ENCODE measurements at regions not wholly inside any gene's neighbourhood (a gene's known extent, or its start where the extent isn't known, plus 50 kb on each side); places are given as distances from the start of the nearest gene placed in this dataset.

GRCh38 chrX:9141496-9141895 is 107.6 kb upstream of the FAM9B start:
- no peak for ATAC-seq
- TF ChIP-seq CREB5 (CRISPR knock-in tag; IDR thresholded peaks at IDR 0.05; ENCODE audit: low read depth) = no peak
- no peak for TF ChIP-seq SNAI2 (CRISPR knock-in tag; IDR thresholded peaks at IDR 0.05)

- TF ChIP-seq, protein P1, sequence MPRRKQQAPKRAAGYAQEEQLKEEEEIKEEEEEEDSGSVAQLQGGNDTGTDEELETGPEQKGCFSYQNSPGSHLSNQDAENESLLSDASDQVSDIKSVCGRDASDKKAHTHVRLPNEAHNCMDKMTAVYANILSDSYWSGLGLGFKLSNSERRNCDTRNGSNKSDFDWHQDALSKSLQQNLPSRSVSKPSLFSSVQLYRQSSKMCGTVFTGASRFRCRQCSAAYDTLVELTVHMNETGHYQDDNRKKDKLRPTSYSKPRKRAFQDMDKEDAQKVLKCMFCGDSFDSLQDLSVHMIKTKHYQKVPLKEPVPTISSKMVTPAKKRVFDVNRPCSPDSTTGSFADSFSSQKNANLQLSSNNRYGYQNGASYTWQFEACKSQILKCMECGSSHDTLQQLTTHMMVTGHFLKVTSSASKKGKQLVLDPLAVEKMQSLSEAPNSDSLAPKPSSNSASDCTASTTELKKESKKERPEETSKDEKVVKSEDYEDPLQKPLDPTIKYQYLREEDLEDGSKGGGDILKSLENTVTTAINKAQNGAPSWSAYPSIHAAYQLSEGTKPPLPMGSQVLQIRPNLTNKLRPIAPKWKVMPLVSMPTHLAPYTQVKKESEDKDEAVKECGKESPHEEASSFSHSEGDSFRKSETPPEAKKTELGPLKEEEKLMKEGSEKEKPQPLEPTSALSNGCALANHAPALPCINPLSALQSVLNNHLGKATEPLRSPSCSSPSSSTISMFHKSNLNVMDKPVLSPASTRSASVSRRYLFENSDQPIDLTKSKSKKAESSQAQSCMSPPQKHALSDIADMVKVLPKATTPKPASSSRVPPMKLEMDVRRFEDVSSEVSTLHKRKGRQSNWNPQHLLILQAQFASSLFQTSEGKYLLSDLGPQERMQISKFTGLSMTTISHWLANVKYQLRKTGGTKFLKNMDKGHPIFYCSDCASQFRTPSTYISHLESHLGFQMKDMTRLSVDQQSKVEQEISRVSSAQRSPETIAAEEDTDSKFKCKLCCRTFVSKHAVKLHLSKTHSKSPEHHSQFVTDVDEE (CRISPR knock-in tag; IDR thresholded peaks at IDR 0.05) = no peak
- TF ChIP-seq ZFP30 (CRISPR knock-in tag; IDR thresholded peaks at IDR 0.05) (no peak), ZC3H10 (CRISPR knock-in tag; IDR thresholded peaks at IDR 0.05) (no peak)
- no peak for ATAC-seq
These were observed 110.8 kb upstream of the FAM9B start for GRCh38 chrX:9144701-9145241.

GRCh38 chrX:9146657-9147056 is 112.7 kb upstream of the FAM9B start:
- TF ChIP-seq RARB (CRISPR knock-in tag; IDR thresholded peaks at IDR 0.05) (no peak), TCF4 (CRISPR knock-in tag; IDR thresholded peaks at IDR 0.05; ENCODE audit: borderline replicate concordance) (no peak), ARNTL (CRISPR knock-in tag; IDR thresholded peaks at IDR 0.05; ENCODE audit: borderline replicate concordance, low read depth) (no peak), ZFP3 (CRISPR knock-in tag; IDR thresholded peaks at IDR 0.05) (no peak), CSRNP3 (CRISPR knock-in tag; IDR thresholded peaks at IDR 0.05) (no peak), CREB5 (CRISPR knock-in tag; IDR thresholded peaks at IDR 0.05; ENCODE audit: low read depth) (no peak), ZFP30 (CRISPR knock-in tag; IDR thresholded peaks at IDR 0.05) (no peak), ESRRG (CRISPR knock-in tag; IDR thresholded peaks at IDR 0.05) (no peak), ZC3H10 (CRISPR knock-in tag; IDR thresholded peaks at IDR 0.05) (no peak), ZNF8 (CRISPR knock-in tag; IDR thresholded peaks at IDR 0.05) (no peak), ZNF70 (CRISPR knock-in tag; IDR thresholded peaks at IDR 0.05) (no peak), PPARA (CRISPR knock-in tag; IDR thresholded peaks at IDR 0.05; ENCODE audit: borderline replicate concordance) (no peak), CSDC2 (CRISPR knock-in tag; IDR thresholded peaks at IDR 0.05) (no peak), BACH2 (CRISPR knock-in tag; IDR thresholded peaks at IDR 0.05; ENCODE audit: borderline replicate concordance) (no peak), GLIS3 (CRISPR knock-in tag; IDR thresholded peaks at IDR 0.05) (no peak), ZNF565 (CRISPR knock-in tag; conservative IDR thresholded peaks at IDR 0.05; ENCODE audit: low read depth) (no peak), TOX (CRISPR knock-in tag; IDR thresholded peaks at IDR 0.05; ENCODE audit: borderline replicate concordance) (no peak)
- TF ChIP-seq, protein P2, sequence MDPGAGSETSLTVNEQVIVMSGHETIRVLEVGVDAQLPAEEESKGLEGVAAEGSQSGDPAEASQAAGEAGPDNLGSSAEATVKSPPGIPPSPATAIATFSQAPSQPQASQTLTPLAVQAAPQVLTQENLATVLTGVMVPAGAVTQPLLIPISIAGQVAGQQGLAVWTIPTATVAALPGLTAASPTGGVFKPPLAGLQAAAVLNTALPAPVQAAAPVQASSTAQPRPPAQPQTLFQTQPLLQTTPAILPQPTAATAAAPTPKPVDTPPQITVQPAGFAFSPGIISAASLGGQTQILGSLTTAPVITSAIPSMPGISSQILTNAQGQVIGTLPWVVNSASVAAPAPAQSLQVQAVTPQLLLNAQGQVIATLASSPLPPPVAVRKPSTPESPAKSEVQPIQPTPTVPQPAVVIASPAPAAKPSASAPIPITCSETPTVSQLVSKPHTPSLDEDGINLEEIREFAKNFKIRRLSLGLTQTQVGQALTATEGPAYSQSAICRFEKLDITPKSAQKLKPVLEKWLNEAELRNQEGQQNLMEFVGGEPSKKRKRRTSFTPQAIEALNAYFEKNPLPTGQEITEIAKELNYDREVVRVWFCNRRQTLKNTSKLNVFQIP (CRISPR knock-in tag; IDR thresholded peaks at IDR 0.05; ENCODE audit: borderline replicate concordance, low read depth) = no peak
- TF ChIP-seq, protein P3, sequence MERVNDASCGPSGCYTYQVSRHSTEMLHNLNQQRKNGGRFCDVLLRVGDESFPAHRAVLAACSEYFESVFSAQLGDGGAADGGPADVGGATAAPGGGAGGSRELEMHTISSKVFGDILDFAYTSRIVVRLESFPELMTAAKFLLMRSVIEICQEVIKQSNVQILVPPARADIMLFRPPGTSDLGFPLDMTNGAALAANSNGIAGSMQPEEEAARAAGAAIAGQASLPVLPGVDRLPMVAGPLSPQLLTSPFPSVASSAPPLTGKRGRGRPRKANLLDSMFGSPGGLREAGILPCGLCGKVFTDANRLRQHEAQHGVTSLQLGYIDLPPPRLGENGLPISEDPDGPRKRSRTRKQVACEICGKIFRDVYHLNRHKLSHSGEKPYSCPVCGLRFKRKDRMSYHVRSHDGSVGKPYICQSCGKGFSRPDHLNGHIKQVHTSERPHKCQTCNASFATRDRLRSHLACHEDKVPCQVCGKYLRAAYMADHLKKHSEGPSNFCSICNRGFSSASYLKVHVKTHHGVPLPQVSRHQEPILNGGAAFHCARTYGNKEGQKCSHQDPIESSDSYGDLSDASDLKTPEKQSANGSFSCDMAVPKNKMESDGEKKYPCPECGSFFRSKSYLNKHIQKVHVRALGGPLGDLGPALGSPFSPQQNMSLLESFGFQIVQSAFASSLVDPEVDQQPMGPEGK (CRISPR knock-in tag; IDR thresholded peaks at IDR 0.05; ENCODE audit: borderline replicate concordance) = no peak
- TF ChIP-seq, protein P1 (CRISPR knock-in tag; IDR thresholded peaks at IDR 0.05) = no peak
- no peak for ATAC-seq
